Neural cell (in vitro differentiated cells): ENCODE measurements at regions not wholly inside any gene's neighbourhood (a gene's known extent, or its start where the extent isn't known, plus 50 kb on each side); places are given as distances from the start of the nearest gene placed in this dataset.

Experiments
- H2AFZ ChIP-seq: fragments of 200-600, 300-800 bp; sonication (generic), shearing (Covaris generic); 2 replicates; pipeline ENCODE4 v1.6.0; 2014; ENCODE audit warnings: low read depth, mild to moderate bottlenecking, antibody characterized with exemption, low read length, moderate library complexity
- H3F3A ChIP-seq: fragments of 200-600 bp; shearing (Covaris generic); 2 replicates; pipeline ENCODE4 v1.6.1; 2016; ENCODE audit warnings: mild to moderate bottlenecking, moderate library complexity, mixed read lengths, antibody characterized with exemption, low read length; ENCODE audit not compliant: insufficient read depth, poor library complexity, severe bottlenecking
- H3K27ac ChIP-seq: fragments of 200-600, 300-800 bp; sonication (generic), shearing (Covaris generic); 2 replicates; pipeline ENCODE4 v1.5.1; 2014; ENCODE audit warnings: mild to moderate bottlenecking, low read length, moderate library complexity
- H3K27me3 ChIP-seq: fragments of 300-800, 200-600 bp; sonication (generic), shearing (Covaris generic); 2 replicates; pipeline ENCODE4 v1.6.0; 2014; ENCODE audit warnings: mild to moderate bottlenecking, low read depth, low read length, moderate library complexity; ENCODE audit not compliant: insufficient read depth
- H3K36me3 ChIP-seq: fragments of 300-800, 200-600 bp; sonication (generic), shearing (Covaris generic); 2 replicates; pipeline ENCODE4 v1.5.1; 2014; ENCODE audit warnings: mild to moderate bottlenecking, antibody characterized with exemption, low read length, moderate library complexity; ENCODE audit not compliant: insufficient read depth
- H3K4me2 ChIP-seq: fragments of 300-800, 200-600 bp; sonication (generic), shearing (Covaris generic); 2 replicates; pipeline ENCODE4 v1.6.0; 2014; ENCODE audit warnings: mild to moderate bottlenecking, low read length
- H3K4me3 ChIP-seq: fragments of 300-800, 200-600 bp; sonication (generic), shearing (Covaris generic); 2 replicates; pipeline ENCODE4 v1.5.1; 2014; ENCODE audit warnings: mild to moderate bottlenecking, low read length, moderate library complexity
- H3K79me2 ChIP-seq: fragments of 200-600 bp; shearing (Covaris generic); replicated peaks from 2 replicates; pipeline ENCODE4 v1.6.0; 2014; ENCODE audit warnings: mild to moderate bottlenecking, low read length, moderate library complexity; ENCODE audit not compliant: insufficient read depth
- H3K9ac ChIP-seq: fragments of 300-800, 200-600 bp; sonication (generic), shearing (Covaris generic); 2 replicates; pipeline ENCODE4 v1.6.1; 2016; ENCODE audit warnings: mild to moderate bottlenecking, low read length, mixed read lengths
- H3K9me2 ChIP-seq: fragments of 200-600 bp; shearing (Covaris generic); 2 replicates; pipeline ENCODE4 v1.6.1; 2016; ENCODE audit warnings: mild to moderate bottlenecking, low read length, mixed read lengths; ENCODE audit not compliant: insufficient read depth
- H3K9me3 ChIP-seq: fragments of 200-600, 300-800 bp; sonication (generic), shearing (Covaris generic); 2 replicates; pipeline ENCODE4 v1.6.1; 2016; ENCODE audit warnings: mild to moderate bottlenecking, mixed run types, low read length, moderate library complexity, mixed read lengths
- H4K20me1 ChIP-seq: fragments of 200-600 bp; shearing (Covaris generic); 2 replicates; pipeline ENCODE4 v1.6.1; 2016; ENCODE audit warnings: mild to moderate bottlenecking, mixed run types; ENCODE audit not compliant: insufficient read depth
- EP300 ChIP-seq: fragments of 450-650 bp; conservative IDR thresholded peaks from 2 replicates; pipeline ENCODE4 v1.6.1; 2014; ENCODE audit warnings: antibody characterized with exemption, mild to moderate bottlenecking, moderate library complexity; ENCODE audit not compliant: poor library complexity, severe bottlenecking
- EZH2 ChIP-seq: fragments of 200-600, 300-800 bp; shearing (Covaris generic), sonication (generic); IDR thresholded peaks from 2 replicates; pipeline ENCODE4 v1.6.1; 2014; ENCODE audit warnings: antibody characterized with exemption, low read length, borderline replicate concordance, mild to moderate bottlenecking; ENCODE audit not compliant: insufficient read depth, poor library complexity, severe bottlenecking
- MXI1 ChIP-seq: fragments of 450-650 bp; conservative IDR thresholded peaks from 2 replicates; pipeline ENCODE4 v1.6.1; 2014; ENCODE audit warnings: antibody characterized with exemption, mild to moderate bottlenecking; ENCODE audit not compliant: poor library complexity, severe bottlenecking
- POLR2AphosphoS5 ChIP-seq: IDR thresholded peaks from 2 replicates; pipeline ENCODE4 v1.6.1; 2012
- RAD21 ChIP-seq: fragments of 450-650 bp; conservative IDR thresholded peaks from 2 replicates; pipeline ENCODE4 v1.6.1; 2014; ENCODE audit warnings: antibody characterized with exemption, mild to moderate bottlenecking, moderate library complexity
- REST ChIP-seq: IDR thresholded peaks from 2 replicates; pipeline ENCODE4 v1.6.1; 2012; ENCODE audit warnings: borderline replicate concordance
- SMC3 ChIP-seq: fragments of 450-650 bp; conservative IDR thresholded peaks from 2 replicates; pipeline ENCODE4 v1.6.1; 2014; ENCODE audit warnings: antibody characterized with exemption, mild to moderate bottlenecking, moderate library complexity; ENCODE audit not compliant: poor library complexity
- TAF1 ChIP-seq: IDR thresholded peaks from 2 replicates; pipeline ENCODE4 v1.6.1; 2012; ENCODE audit warnings: low read depth
- TF ChIP-seq, protein P1 (sequence below): fragments of 450-650 bp; IDR thresholded peaks from 2 replicates; pipeline ENCODE4 v1.5.1; 2014; ENCODE audit warnings: antibody characterized with exemption, mild to moderate bottlenecking, moderate library complexity; ENCODE audit not compliant: poor library complexity, severe bottlenecking

DNA sequence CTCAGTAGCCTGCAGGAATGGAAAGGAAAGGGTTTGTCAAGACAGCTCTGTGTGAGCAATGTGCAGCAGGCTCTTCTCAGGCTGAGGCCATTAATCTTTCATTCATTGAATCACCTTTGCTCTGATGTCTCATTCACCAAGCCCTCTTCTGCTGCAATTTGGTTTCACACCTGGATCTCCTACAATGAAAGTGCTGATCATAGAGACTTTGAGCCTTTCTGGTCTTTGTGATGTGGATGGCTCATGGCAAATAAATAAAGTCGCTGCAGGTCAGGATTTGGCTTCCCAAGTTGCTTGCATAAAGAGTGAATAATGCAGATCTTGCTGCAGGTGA is 95.8 kb upstream of the SPRED2 start:
- TF ChIP-seq TAF1 (no peak), MXI1 (no peak), EZH2 (no peak), POLR2AphosphoS5 (no peak), SMC3 (no peak), EP300 (no peak), RAD21 (no peak), REST (no peak)
- TF ChIP-seq, protein P1, sequence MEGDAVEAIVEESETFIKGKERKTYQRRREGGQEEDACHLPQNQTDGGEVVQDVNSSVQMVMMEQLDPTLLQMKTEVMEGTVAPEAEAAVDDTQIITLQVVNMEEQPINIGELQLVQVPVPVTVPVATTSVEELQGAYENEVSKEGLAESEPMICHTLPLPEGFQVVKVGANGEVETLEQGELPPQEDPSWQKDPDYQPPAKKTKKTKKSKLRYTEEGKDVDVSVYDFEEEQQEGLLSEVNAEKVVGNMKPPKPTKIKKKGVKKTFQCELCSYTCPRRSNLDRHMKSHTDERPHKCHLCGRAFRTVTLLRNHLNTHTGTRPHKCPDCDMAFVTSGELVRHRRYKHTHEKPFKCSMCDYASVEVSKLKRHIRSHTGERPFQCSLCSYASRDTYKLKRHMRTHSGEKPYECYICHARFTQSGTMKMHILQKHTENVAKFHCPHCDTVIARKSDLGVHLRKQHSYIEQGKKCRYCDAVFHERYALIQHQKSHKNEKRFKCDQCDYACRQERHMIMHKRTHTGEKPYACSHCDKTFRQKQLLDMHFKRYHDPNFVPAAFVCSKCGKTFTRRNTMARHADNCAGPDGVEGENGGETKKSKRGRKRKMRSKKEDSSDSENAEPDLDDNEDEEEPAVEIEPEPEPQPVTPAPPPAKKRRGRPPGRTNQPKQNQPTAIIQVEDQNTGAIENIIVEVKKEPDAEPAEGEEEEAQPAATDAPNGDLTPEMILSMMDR, result no peak
- no peaks in the 10 kb centered on the region for H3K9me2 ChIP-seq

GRCh38 chr2:65527451-65528240 is 95.2 kb upstream of the SPRED2 start:
- H3K9ac ChIP-seq, result no peak overlapping the region
- no peaks in the 10 kb centered on the region for H3K27me3 ChIP-seq
- TF ChIP-seq REST, result no peak
- TF ChIP-seq TAF1, result no peak
- TF ChIP-seq EP300, result no peak
- TF ChIP-seq RAD21, result no peak
- no peak for TF ChIP-seq POLR2AphosphoS5
- no peak for TF ChIP-seq MXI1
- TF ChIP-seq SMC3, result no peak
- TF ChIP-seq EZH2, result no peak
- TF ChIP-seq, protein P1, result no peak
- H3K9me2 ChIP-seq, result no peaks in the 10 kb centered on the region
- H3K4me3 ChIP-seq, result no peak overlapping the region
- no peaks in the 10 kb centered on the region for H4K20me1 ChIP-seq
- no peak overlapping the region for H3K27ac ChIP-seq
- H3K79me2 ChIP-seq, result no peaks in the 10 kb centered on the region
- no peak overlapping the region for H2AFZ ChIP-seq
- no peaks in the 10 kb centered on the region for H3K9me3 ChIP-seq
- H3K36me3 ChIP-seq, result no peaks in the 10 kb centered on the region
- H3K4me2 ChIP-seq, result no peak overlapping the region
- no peaks in the 10 kb centered on the region for H3F3A ChIP-seq

More for the DNA sequence above, 95.8 kb upstream of the SPRED2 start:
- no peak overlapping the region for H3K4me3 ChIP-seq
- no peaks in the 10 kb centered on the region for H3K36me3 ChIP-seq
- H3K9me3 ChIP-seq, result no peaks in the 10 kb centered on the region
- H4K20me1 ChIP-seq, result no peaks in the 10 kb centered on the region
- H3K27ac ChIP-seq, result no peak overlapping the region
- H2AFZ ChIP-seq, result no peak overlapping the region
- no peak overlapping the region for H3K4me2 ChIP-seq
- no peaks in the 10 kb centered on the region for H3F3A ChIP-seq
- no peaks in the 10 kb centered on the region for H3K27me3 ChIP-seq
- no peak overlapping the region for H3K9ac ChIP-seq
- H3K79me2 ChIP-seq, result no peaks in the 10 kb centered on the region
